HepG2 (cell line): ENCODE measurements at regions not wholly inside any gene's neighbourhood (a gene's known extent, or its start where the extent isn't known, plus 50 kb on each side); places are given as distances from the start of the nearest gene placed in this dataset.

Experiments
- ATAC-seq: fragments of 200-7000 bp; cut with Tn5 transposase; 3 replicates; pipeline ENCODE4 v1.9.1; 2020; ENCODE audit warnings: mild to moderate bottlenecking, moderate library complexity
- BruUV-seq: library from RNA; stranded (reverse); fragments of 400-500 nt; replicated peaks from 2 replicates; lab custom pipeline; 2021; lab: Mats Ljungman, UMichigan
- CTCF ChIA-PET: fragments of 300-600 bp; formaldehyde crosslinking; extraction: SDS; loops from one replicate; lab custom pipeline; 2021; ENCODE audit warnings: low total read pairs, inconsistent platforms, low intra/inter-chr PET ratio; lab: Yijun Ruan, JAX
- POLR2A ChIA-PET: fragments of 350-600 bp; sonication (Branson Sonifier 250); formaldehyde crosslinking; loops from one replicate; lab custom pipeline; 2020; ENCODE audit warnings: antibody characterized with exemption, inconsistent platforms; lab: Yijun Ruan, JAX
- DNase-seq: peaks from one replicate; pipeline ENCODE4 v3.0.0-alpha.2; 2015; ENCODE audit warnings: low spot score
- FAIRE-seq: peaks from 3 replicates; lab custom pipeline; 2011; peaks lifted over from hg19 to GRCh38; lab: Jason Lieb, UNC
- H2AFZ ChIP-seq: one replicate; pipeline ENCODE4 v1.6.1; 2011; ENCODE audit warnings: low read length, inconsistent platforms
- H3K27ac ChIP-seq: fragments of 300-600 bp; 3 replicates; pipeline ENCODE4 v1.8.0; 2011; ENCODE audit warnings: mixed run types, mild to moderate bottlenecking, mixed read lengths, low read length, inconsistent platforms; ENCODE audit not compliant: insufficient read depth; ENCODE audit errors: extremely low read length
- H3K27me3 ChIP-seq, 2 experiments: fragments of 200-600 bp in 1 of 2; 2 replicates in 1 of 2; 3 replicates in 1 of 2; pipeline versions ENCODE4 v1.6.0 to v1.8.0; 2011; ENCODE audit warnings: low read length in 2 of 2, mild to moderate bottlenecking in 2 of 2, moderate library complexity in 2 of 2, inconsistent platforms in 1 of 2; ENCODE audit not compliant: insufficient read depth in 2 of 2, control insufficient read depth in 1 of 2
- H3K36me3 ChIP-seq, 2 experiments: fragments of 200-600 bp in 1 of 2; replicated peaks in 1 of 2; 2 replicates in 1 of 2; 3 replicates in 1 of 2; pipeline versions ENCODE4 v1.5.1 to v1.8.0; 2011; ENCODE audit warnings: low read length in 2 of 2, inconsistent platforms in 1 of 2; ENCODE audit not compliant: insufficient read depth in 2 of 2, control insufficient read depth in 1 of 2
- H3K4me1 ChIP-seq: 2 replicates; pipeline ENCODE4 v1.5.1; 2012; ENCODE audit warnings: low read length, inconsistent platforms; ENCODE audit not compliant: insufficient read depth
- H3K4me2 ChIP-seq: 2 replicates; pipeline ENCODE4 v1.6.0; 2011; ENCODE audit warnings: low read depth, low read length, inconsistent platforms
- H3K4me3 ChIP-seq, 3 experiments: fragments of 200-600 bp in 1 of 3; sonication (generic), shearing (Covaris generic) in 1 of 3; replicated peaks in 1 of 3; 2 replicates each; pipeline ENCODE4 v1.5.1; 2011 to 2016; ENCODE audit warnings: low read length in 3 of 3, inconsistent platforms in 2 of 3, low read depth in 2 of 3, mild to moderate bottlenecking in 2 of 3, control low read depth in 1 of 3, mixed read lengths in 1 of 3; ENCODE audit not compliant: insufficient read depth in 1 of 3
- H3K79me2 ChIP-seq: one replicate; pipeline ENCODE4 v1.6.1; 2011; ENCODE audit warnings: low read length, inconsistent platforms; ENCODE audit not compliant: insufficient read depth
- H3K9ac ChIP-seq: 2 replicates; pipeline ENCODE4 v1.6.0; 2011; ENCODE audit warnings: mild to moderate bottlenecking, low read depth, low read length, inconsistent platforms; ENCODE audit not compliant: insufficient read depth
- H3K9me3 ChIP-seq: 2 replicates; pipeline ENCODE4 v1.5.1; 2012; ENCODE audit warnings: mild to moderate bottlenecking, low read length
- H4K20me1 ChIP-seq: 2 replicates; pipeline ENCODE4 v1.6.0; 2011; ENCODE audit warnings: inconsistent platforms, mild to moderate bottlenecking, low read length, moderate library complexity; ENCODE audit not compliant: insufficient read depth
- ARHGAP35 ChIP-seq: sonication (generic); formaldehyde crosslinking; IDR thresholded peaks from 2 replicates; pipeline ENCODE4 v1.9.0; 2022; ENCODE audit warnings: mild to moderate bottlenecking, inconsistent platforms, moderate library complexity, missing genetic modification reagents, borderline replicate concordance
- ATF6 ChIP-seq: sonication (generic); formaldehyde crosslinking; conservative IDR thresholded peaks from 2 replicates; pipeline ENCODE4 v1.4.0; 2020; ENCODE audit warnings: missing genetic modification reagents
- FOSL1 ChIP-seq: sonication (generic); formaldehyde crosslinking; IDR thresholded peaks from 2 replicates; pipeline ENCODE4 v1.9.0; 2021; ENCODE audit warnings: missing genetic modification reagents, borderline replicate concordance
- GABPA ChIP-seq, 2 experiments: IDR thresholded peaks; 2 replicates each; pipeline ENCODE4 v1.6.1; 2011 to 2016; ENCODE audit warnings: low read depth in 2 of 2, low read length in 1 of 2, missing biosample characterization in 1 of 2, missing genetic modification characterization in 1 of 2
- HOMEZ ChIP-seq: IDR thresholded peaks from 2 replicates; pipeline ENCODE4 v1.6.1; 2016; ENCODE audit warnings: low read depth
- TOPORS ChIP-seq: sonication (generic); formaldehyde crosslinking; IDR thresholded peaks from 2 replicates; pipeline ENCODE4 v1.8.0; 2023; ENCODE audit warnings: mild to moderate bottlenecking, missing genetic modification reagents
- ZNF318 ChIP-seq: sonication (generic); formaldehyde crosslinking; IDR thresholded peaks from 2 replicates; pipeline ENCODE4 v1.4.0; 2020; ENCODE audit warnings: mild to moderate bottlenecking, missing genetic modification reagents
- ZNF34 ChIP-seq: sonication (generic); formaldehyde crosslinking; IDR thresholded peaks from 2 replicates; pipeline ENCODE4 v1.4.0; 2020; ENCODE audit warnings: mild to moderate bottlenecking, missing genetic modification reagents, borderline replicate concordance
- ZNF572 ChIP-seq: sonication (generic); formaldehyde crosslinking; IDR thresholded peaks from 2 replicates; pipeline ENCODE4 v1.5.1; 2020; ENCODE audit warnings: mild to moderate bottlenecking, missing genetic modification reagents
- WGBS: methylation state at CpG from one replicate; pipeline ENCODE4 v1.1.6; 2017; ENCODE audit warnings: low lambda C conversion rate; 5-methylcytosine and 5-hydroxymethylcytosine counted together
- in situ Hi-C: cut with HindIII; loops from 2 replicates; pipeline ENCODE4 v1.10.0; 2017; ENCODE audit warnings: low pct_unique_long_range_greater_than_20kb; ENCODE audit not compliant: extremely low pct_ligation_motif_present
- intact Hi-C: fragments of 100-400 bp; cut with micrococcal nuclease; formaldehyde crosslinking; loops from one replicate; pipeline ENCODE4 v1.10.0; 2022; ENCODE audit not compliant: unreplicated experiment
- TF ChIP-seq, protein P1 (sequence below): sonication (generic); formaldehyde crosslinking; IDR thresholded peaks from 2 replicates; pipeline ENCODE4 v1.4.0; 2020; ENCODE audit warnings: missing genetic modification reagents

GRCh38 chr11:46207270-46207669, 70.2 kb upstream of the CREB3L1 start:
- H3K27ac ChIP-seq, result no peak overlapping the region
- no peaks in the 10 kb centered on the region for H4K20me1 ChIP-seq
- FAIRE-seq (no peak), ATAC-seq (no peak), DNase-seq (no peak)
- H3K4me2 ChIP-seq, result no peak overlapping the region
- H3K9ac ChIP-seq, result no peak overlapping the region
- H3K79me2 ChIP-seq, result no peaks in the 10 kb centered on the region
- in situ Hi-C loops, result no loop called here
- POLR2A ChIA-PET, result interaction anchor here (1.5 kb wide), 1 partner anchor 36 kb away, joined by 3 read pairs; no protein-coding TSS in a partner anchor
- peaks cover 9% of the 10 kb centered on the region for H3K4me1 ChIP-seq
- peaks cover 0 to 23% of the 10 kb centered on the region in 2 experiments; a peak in 2 of 5 replicates for H3K27me3 ChIP-seq
- H3K9me3 ChIP-seq, result no peaks in the 10 kb centered on the region
- CTCF ChIA-PET, result no interaction called here
- no peaks in the 10 kb centered on the region for H3K36me3 ChIP-seq
- no peak overlapping the region for H2AFZ ChIP-seq
- intact Hi-C loops, result no loop called here
- 16% methylated on average over 4 of the region's 4 CpGs for WGBS
- no peak overlapping the region for H3K4me3 ChIP-seq
- BruUV-seq, result no TSS peak
- TF ChIP-seq GABPA (IDR thresholded peaks at IDR 0.05; ENCODE audit: low read depth, low read length) (no peak), GABPA (CRISPR knock-in tag; IDR thresholded peaks at IDR 0.05; ENCODE audit: low read depth) (no peak), FOSL1 (CRISPR knock-in tag) (no peak), ZNF318 (CRISPR knock-in tag) (no peak), ARHGAP35 (CRISPR knock-in tag) (no peak), TOPORS (CRISPR knock-in tag) (no peak), HOMEZ (CRISPR knock-in tag) (no peak), ZNF572 (CRISPR knock-in tag) (no peak), ZNF34 (CRISPR knock-in tag) (no peak), ATF6 (CRISPR knock-in tag) (no peak)
- TF ChIP-seq, protein P1, sequence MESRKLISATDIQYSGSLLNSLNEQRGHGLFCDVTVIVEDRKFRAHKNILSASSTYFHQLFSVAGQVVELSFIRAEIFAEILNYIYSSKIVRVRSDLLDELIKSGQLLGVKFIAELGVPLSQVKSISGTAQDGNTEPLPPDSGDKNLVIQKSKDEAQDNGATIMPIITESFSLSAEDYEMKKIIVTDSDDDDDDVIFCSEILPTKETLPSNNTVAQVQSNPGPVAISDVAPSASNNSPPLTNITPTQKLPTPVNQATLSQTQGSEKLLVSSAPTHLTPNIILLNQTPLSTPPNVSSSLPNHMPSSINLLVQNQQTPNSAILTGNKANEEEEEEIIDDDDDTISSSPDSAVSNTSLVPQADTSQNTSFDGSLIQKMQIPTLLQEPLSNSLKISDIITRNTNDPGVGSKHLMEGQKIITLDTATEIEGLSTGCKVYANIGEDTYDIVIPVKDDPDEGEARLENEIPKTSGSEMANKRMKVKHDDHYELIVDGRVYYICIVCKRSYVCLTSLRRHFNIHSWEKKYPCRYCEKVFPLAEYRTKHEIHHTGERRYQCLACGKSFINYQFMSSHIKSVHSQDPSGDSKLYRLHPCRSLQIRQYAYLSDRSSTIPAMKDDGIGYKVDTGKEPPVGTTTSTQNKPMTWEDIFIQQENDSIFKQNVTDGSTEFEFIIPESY (CRISPR knock-in tag), result no peak
